Ectodermal cell (in vitro differentiated cells): ENCODE measurements at regions not wholly inside any gene's neighbourhood (a gene's known extent, or its start where the extent isn't known, plus 50 kb on each side); places are given as distances from the start of the nearest gene placed in this dataset.

Experiments
- H3K27ac ChIP-seq: 2 replicates; pipeline ENCODE4 v1.7.0; 2013; ENCODE audit warnings: mild to moderate bottlenecking, low read depth, low read length; ENCODE audit not compliant: insufficient read depth, poor library complexity, severe bottlenecking
- H3K27me3 ChIP-seq: 2 replicates; pipeline ENCODE4 v1.7.0; 2013; ENCODE audit warnings: mild to moderate bottlenecking, low read length; ENCODE audit not compliant: insufficient read depth, control insufficient read depth, poor library complexity, severe bottlenecking
- H3K36me3 ChIP-seq: one replicate; pipeline ENCODE4 v1.7.0; 2013; ENCODE audit warnings: low read length; ENCODE audit not compliant: control insufficient read depth, insufficient read depth
- H3K4me1 ChIP-seq: one replicate; pipeline ENCODE4 v1.7.0; 2013; ENCODE audit warnings: low read length; ENCODE audit not compliant: control insufficient read depth, insufficient read depth
- H3K4me3 ChIP-seq: 2 replicates; pipeline ENCODE4 v1.7.0; 2013; ENCODE audit warnings: low read depth, low read length, control low read depth; ENCODE audit not compliant: insufficient read depth
- H3K9me3 ChIP-seq: 2 replicates; pipeline ENCODE4 v1.7.0; 2013; ENCODE audit warnings: mild to moderate bottlenecking, low read length, moderate library complexity; ENCODE audit not compliant: control insufficient read depth
- whole genome bisulfite sequencing, 2 experiments: methylation state at CpG; one replicate each; pipeline ENCODE4 v1.1.7; 2013; ENCODE audit warnings: missing lambda C conversion rate in 2 of 2; 5-methylcytosine and 5-hydroxymethylcytosine counted together

DNA sequence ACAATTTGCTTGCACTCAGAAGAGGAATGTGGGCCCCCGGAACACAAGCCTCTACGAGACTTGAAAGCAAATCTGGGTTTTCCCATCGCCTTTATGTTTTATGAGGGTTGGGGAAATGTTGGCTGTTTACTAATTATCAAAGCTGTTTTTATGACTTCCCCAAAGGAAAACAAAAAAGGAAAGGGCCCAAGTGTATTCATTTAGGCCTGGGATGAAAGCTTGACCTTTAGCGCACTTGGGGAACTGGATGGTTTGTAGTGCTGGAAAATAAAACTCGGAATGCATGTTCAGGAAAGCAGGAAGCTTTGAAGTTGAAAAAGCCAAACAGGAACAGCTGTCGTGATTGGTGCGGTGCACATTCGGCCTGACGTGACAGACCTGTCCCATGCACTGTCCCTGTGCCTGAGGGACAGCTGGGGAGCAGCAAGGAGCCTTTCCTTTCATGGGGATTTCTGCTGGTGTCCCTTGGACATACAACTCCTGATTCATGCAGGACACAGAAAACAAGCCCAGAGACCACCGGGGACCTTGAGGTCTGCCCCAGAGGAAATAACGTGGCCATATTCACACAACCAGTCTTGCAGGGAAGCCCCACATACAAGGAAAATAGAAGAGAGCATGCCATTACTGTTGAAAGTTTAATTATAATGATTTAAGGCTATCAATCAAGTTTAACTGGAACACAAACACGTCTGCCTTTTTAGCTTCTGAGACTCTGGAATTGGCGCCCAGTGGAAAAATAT, 169.7 kb upstream of the APCDD1 start:
- Histone ChIP-seq H3K36me3 (no peaks in the 10 kb centered on the region), H3K4me3 (no peak overlapping the region), H3K9me3 (no peaks in the 10 kb centered on the region), H3K27me3 (no peaks in the 10 kb centered on the region), H3K4me1 (no peaks in the 10 kb centered on the region), H3K27ac (no peak overlapping the region)
- 87 to 88% methylated on average over 13 of the region's 13 CpGs for WGBS, 2 experiments

- no peak overlapping the region for H3K27ac ChIP-seq
- H3K9me3 ChIP-seq = no peaks in the 10 kb centered on the region
- no peaks in the 10 kb centered on the region for H3K36me3 ChIP-seq
- 92 to 100% methylated on average over 3 of the region's 3 CpGs for WGBS, 2 experiments
- no peaks in the 10 kb centered on the region for H3K27me3 ChIP-seq
- no peak overlapping the region for H3K4me3 ChIP-seq
- no peaks in the 10 kb centered on the region for H3K4me1 ChIP-seq
Measured at GRCh38 chr18:10285283-10285640, 169.2 kb upstream of the APCDD1 start.

DNA sequence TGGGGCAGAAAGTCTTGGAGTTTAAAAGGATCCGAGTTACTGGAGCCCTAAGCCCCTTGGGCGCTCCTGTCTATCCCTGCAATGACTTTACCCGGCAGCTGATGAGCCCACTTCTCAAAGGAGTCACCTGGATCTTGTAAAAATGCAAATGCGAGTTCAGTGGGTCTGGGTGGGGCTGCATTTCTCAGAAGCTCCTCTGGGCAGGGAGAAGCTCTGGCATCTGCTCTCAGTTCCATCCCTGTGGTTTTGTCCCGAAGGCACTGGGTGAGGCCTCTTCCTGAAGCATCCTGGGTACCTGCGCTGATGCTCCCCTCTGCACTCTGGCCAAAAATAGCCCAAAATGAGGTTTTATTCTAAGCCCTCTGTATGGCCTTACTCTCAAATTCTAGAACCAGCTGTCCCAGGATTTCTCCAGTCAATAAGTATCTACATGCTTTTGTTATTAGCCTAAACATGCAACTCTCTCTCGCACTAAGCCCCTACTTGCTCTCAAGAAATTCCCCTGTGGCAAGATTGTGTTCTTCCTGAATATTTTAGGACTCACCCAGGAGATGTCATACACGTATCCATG, 167.8 kb upstream of the APCDD1 start:
- Histone ChIP-seq H3K9me3 (no peaks in the 10 kb centered on the region), H3K4me1 (no peaks in the 10 kb centered on the region), H3K36me3 (no peaks in the 10 kb centered on the region), H3K27ac (no peak overlapping the region), H3K4me3 (no peak overlapping the region), H3K27me3 (no peaks in the 10 kb centered on the region)
- 93 to 94% methylated on average over 8 of the region's 8 CpGs for WGBS, 2 experiments

DNA sequence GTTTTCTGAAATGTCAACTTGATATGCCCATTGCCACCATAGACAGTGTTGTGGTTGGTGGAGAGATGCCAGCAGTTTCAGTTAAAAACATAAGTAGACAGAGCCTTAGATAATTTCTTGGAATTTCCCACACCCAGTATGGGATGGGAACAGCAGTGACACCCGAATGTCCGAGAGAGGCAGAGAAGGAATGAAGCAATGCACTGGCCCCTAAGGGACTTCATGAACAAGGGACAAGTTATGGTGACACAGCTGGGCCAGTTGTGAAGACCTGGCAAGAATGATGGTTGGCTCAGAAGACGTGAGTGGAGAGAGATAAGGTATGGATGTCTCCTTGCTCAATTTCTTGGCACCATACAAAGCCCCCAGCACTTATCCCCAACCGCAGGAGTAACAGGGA, 165.2 kb upstream of the APCDD1 start:
- no peaks in the 10 kb centered on the region for H3K36me3 ChIP-seq
- H3K9me3 ChIP-seq = no peaks in the 10 kb centered on the region
- H3K27ac ChIP-seq = no peak overlapping the region
- no peak overlapping the region for H3K4me3 ChIP-seq
- H3K4me1 ChIP-seq = no peaks in the 10 kb centered on the region
- 95 to 96% methylated on average over 3 to 4 of the region's 4 CpGs for WGBS, 2 experiments
- H3K27me3 ChIP-seq = no peaks in the 10 kb centered on the region

DNA sequence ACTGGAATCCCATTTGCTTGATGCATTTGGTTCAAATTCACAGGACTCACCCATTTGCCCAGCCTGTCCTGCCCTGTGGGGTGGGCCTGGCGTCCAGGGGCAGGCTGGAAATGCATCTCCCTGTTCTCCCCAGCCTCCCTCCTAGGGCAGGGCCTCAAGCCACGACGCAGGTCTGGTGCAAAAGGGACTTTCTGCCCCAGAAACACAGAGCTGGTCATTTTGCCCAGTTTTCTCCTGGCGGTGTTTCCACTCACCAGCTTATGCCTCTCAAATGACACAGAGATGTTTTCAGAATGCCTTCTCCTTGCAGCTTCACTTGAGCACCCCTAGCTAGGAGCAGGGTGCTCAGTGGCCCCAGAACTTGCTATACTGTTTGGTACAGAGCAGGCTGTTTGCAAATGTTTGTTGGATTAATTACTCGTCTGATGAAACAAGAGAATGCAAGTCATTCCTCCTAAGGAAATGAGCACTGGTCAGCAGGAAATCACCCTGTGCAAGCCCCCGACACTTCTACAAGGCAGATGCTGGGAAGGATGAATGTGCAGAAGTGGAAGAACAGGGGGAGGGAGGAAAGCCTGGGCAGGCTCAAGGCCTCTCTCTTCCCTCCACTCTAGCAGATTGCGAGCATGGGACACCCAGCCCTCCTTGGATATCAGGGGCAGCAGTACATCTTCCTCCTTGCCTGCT, 164.3 kb upstream of the APCDD1 start:
- H3K27me3 ChIP-seq = no peaks in the 10 kb centered on the region
- H3K36me3 ChIP-seq = no peaks in the 10 kb centered on the region
- H3K4me1 ChIP-seq = no peaks in the 10 kb centered on the region
- no peak overlapping the region for H3K4me3 ChIP-seq
- H3K27ac ChIP-seq = no peak overlapping the region
- 89 to 94% methylated on average over 7 of the region's 7 CpGs for WGBS, 2 experiments
- no peaks in the 10 kb centered on the region for H3K9me3 ChIP-seq

DNA sequence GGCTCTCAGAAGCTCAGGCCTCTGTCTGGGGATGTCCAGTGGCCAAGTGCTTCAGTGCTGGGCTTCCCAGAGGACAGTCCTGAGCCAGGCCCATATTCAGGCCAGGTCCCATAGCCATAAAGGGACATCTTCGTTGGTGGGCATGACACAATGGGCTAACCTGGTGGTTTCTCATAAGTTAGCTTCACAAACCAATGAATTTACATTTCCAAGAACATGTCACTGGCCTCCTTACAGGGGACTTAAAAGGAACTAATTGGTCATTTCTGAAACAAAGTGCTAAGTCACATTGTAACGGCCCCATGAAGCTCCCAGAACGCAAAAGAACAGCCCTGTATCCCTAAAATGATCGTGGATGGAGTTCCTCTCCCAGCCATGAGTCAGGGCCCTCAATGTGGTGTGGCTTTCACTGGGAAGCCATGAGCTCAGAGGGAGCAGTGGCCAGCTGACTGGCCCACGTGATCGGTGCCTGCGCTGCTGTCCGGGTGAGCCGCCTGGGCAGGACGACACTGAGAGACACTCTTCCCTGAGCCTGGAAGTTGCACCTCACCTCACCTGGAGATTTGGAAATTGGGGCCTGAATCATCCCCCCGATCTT, 163.7 kb upstream of the APCDD1 start:
- WGBS, 2 experiments = 95 to 97% methylated on average over 11 of the region's 11 CpGs
- H3K27ac ChIP-seq = no peak overlapping the region

GRCh38 chr18:10291568-10291981, 162.9 kb upstream of the APCDD1 start:
- Histone ChIP-seq H3K9me3 (no peaks in the 10 kb centered on the region), H3K4me1 (no peaks in the 10 kb centered on the region), H3K27ac (no peak overlapping the region), H3K27me3 (no peaks in the 10 kb centered on the region), H3K4me3 (no peak overlapping the region), H3K36me3 (no peaks in the 10 kb centered on the region)
- 89 to 93% methylated on average over 12 to 13 of the region's 13 CpGs for WGBS, 2 experiments

More for the DNA sequence above, 163.7 kb upstream of the APCDD1 start:
- no peaks in the 10 kb centered on the region for H3K36me3 ChIP-seq
- H3K4me3 ChIP-seq = no peak overlapping the region
- H3K9me3 ChIP-seq = no peaks in the 10 kb centered on the region
- no peaks in the 10 kb centered on the region for H3K4me1 ChIP-seq
- H3K27me3 ChIP-seq = no peaks in the 10 kb centered on the region

DNA sequence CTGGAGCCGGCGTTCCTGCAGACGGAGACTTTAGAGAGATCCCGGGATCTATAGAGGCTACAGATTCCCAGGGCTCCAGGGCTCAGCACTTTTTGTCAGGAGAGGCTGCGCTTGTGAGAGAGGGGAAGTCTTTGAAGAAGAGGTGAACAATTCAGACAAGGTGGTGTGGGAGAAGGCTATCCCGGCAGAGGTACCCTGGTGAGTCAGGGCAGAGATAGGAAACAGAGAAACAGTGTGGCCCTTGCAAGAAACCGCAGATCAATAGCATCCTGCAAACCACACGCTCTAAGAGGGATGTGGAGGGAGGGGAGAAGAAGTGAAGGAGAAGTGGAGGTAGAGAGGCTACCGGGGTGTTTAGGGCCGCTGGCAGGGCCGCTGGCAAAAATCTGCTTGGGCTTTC, 160.5 kb upstream of the APCDD1 start:
- H3K4me1 ChIP-seq = peaks cover 13% of the 10 kb centered on the region

GRCh38 chr18:10295751-10296150, 158.7 kb upstream of the APCDD1 start:
- no peaks in the 10 kb centered on the region for H3K36me3 ChIP-seq
- H3K9me3 ChIP-seq = no peaks in the 10 kb centered on the region
- no peak overlapping the region for H3K4me3 ChIP-seq
- no peak overlapping the region for H3K27ac ChIP-seq
- no peaks in the 10 kb centered on the region for H3K27me3 ChIP-seq
- peaks cover 13% of the 10 kb centered on the region for H3K4me1 ChIP-seq
- WGBS, 2 experiments = 95 to 99% methylated on average over 2 of the region's 2 CpGs

More for the DNA sequence above, 160.5 kb upstream of the APCDD1 start:
- Histone ChIP-seq H3K9me3 (no peaks in the 10 kb centered on the region), H3K36me3 (no peaks in the 10 kb centered on the region), H3K27me3 (no peaks in the 10 kb centered on the region), H3K27ac (no peak overlapping the region), H3K4me3 (no peak overlapping the region)
- WGBS, 2 experiments = 91 to 93% methylated on average over 11 of the region's 11 CpGs

GRCh38 chr18:10296491-10296890, 157.9 kb upstream of the APCDD1 start:
- WGBS, 2 experiments = 86 to 87% methylated on average over 12 of the region's 12 CpGs
- peaks cover 13% of the 10 kb centered on the region for H3K4me1 ChIP-seq
- no peaks in the 10 kb centered on the region for H3K36me3 ChIP-seq
- no peak overlapping the region for H3K4me3 ChIP-seq
- no peaks in the 10 kb centered on the region for H3K9me3 ChIP-seq
- H3K27me3 ChIP-seq = no peaks in the 10 kb centered on the region
- no peak overlapping the region for H3K27ac ChIP-seq
